Umbilical cord (tissue), 1 donor: ENCODE measurements at regions not wholly inside any gene's neighbourhood (a gene's known extent, or its start where the extent isn't known, plus 50 kb on each side); places are given as distances from the start of the nearest gene placed in this dataset.

Experiments used
- DNase-seq: peaks from one replicate; pipeline ENCODE4 v3.0.0-alpha.2; 2015; ENCODE audit warnings: low spot score

- no peak for DNase-seq
Measured at GRCh38 chr1:5599541-5599940, 392.7 kb downstream of the NPHP4 start.

- no peak for DNase-seq
Measured at GRCh38 chr1:5598824-5599395, 393.3 kb downstream of the NPHP4 start.

DNA sequence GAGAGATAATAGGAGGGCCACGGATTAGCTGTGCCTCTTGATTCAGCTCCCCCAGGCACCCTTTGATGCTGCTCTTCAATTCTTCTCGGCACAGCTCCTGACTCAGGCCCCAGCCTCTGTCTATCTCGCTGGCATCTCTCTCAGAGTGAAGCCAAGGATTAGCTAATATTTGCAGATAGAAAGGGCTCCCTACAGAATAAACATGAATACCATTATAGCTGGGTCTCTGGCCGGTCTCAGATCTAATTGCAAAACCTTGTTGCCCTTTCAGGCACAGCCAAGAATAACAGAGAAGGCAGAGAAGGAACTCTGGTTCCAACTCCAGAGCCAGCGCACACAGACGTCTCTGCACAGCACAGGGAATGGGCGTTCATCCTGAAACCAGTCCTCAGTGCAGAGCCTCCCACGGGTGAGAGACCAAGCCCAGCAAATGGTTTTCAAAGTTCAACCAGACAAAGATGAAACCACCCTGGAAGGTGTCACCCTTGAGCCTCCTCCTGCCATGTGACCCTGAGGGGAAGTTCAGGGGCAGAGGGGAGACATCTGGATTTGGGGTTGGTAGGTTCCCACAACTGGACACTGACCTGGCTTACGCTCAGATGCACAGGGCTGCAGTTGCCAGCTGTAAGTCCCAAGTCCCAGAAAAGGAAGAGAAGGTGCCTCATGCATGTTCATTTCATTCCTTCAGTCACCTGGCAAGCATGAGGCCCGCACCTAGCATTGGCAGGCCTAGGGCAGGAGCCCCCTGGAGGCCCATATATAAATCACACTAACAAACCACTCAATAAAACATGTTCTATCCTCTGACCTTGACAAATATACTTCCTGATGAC is 394.0 kb downstream of the NPHP4 start:
- DNase-seq = peak; percentile 36

DNA sequence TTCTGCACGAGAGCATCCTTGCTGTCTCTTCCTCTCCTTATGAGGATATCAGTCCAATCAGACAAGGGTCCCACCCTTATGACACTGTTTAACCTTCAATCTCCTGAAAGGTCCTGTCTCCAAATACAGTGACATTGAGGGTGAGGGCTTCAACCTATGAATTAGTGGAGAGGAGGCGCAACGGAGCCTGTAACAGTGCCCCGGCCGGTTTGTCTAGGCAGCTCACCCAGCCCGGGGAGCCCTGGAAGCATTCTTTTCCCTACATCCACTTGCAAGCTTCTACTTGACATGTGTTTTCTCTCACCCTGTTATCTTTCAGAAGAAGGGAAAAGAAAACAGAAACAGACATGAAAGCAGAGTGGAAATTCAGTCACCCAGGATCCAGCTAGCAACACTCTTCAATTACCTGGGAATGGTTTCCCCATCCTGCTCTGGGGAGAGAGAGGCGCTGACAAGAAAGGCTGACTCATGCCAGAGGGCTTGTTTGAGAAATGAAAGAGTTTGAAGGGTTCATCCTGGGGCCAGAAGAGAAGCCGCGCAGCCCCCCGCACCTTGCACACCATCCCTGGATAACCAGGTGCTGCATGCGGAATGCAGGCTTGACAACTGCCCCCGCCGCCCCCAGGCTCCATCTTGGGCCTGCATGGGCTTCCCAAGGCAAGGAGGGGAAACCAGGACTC is 394.9 kb downstream of the NPHP4 start:
- peak; percentile 66 for DNase-seq

DNA sequence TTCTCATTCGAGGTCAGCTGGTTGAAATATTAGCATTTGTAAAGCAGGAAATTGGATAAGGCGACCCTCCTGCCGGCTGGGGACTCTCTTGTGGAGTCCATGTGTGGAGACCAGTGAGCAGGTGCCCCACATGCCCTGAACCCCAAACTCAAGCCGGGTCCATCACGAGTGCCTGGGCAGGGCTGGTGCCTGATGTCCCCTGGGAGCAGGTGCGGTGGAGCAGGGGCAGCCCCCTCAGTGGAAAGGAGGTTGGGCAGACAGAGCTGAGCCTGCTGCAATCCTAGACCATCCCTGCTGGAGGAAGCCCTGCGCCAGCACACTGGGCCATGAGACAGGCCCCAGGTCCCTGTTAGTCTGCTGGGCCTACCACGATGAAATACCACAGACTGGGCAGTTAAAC is 395.6 kb downstream of the NPHP4 start:
- no peak for DNase-seq

- DNase-seq = no peak
Measured at GRCh38 chr1:5595531-5596170, 396.6 kb downstream of the NPHP4 start.

- no peak for DNase-seq
Measured at GRCh38 chr1:5594056-5594956, 397.9 kb downstream of the NPHP4 start.

GRCh38 chr1:5590717-5591116 is 401.5 kb downstream of the NPHP4 start:
- no peak for DNase-seq

DNA sequence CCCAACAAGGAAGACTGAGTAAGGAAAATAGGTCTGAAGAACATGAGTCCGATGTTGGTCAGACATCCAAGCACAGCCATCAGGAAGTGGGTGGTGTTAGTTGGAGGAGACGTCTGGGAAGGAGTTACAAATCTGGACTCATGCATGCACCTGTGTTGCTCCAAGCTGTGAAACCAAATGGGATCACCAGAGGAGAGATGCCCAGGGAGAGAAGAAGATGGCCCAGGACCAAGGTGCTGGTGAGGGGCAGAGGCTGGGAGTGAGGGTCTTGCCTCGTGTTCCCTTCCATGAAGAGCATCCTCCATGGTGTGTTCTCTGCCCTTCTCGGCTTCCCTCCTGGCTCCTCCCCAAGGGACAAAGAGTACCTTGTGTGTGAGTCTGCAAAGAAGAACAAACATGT is 405.6 kb downstream of the NPHP4 start:
- DNase-seq = no peak

DNA sequence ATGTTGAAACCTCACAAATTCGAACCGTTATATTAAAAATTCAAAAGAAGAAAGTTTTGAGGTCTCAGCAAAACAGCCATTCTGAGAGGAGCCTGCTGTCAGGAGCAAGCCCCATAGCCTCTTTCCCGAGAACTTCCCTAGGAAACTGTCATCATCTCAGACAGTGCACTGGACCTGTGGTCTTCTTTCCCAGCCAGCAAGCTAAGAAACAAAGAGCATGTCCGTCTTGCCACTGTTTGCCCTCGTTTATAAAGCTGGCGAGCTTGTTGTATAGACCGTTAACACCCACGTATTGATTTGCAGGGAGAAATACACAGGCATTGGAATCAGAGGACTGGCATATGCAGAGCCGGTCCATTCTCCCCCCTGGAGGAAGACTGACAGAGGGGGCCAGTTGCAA is 407.0 kb downstream of the NPHP4 start:
- DNase-seq = no peak

GRCh38 chr1:5580926-5581325 is 411.3 kb downstream of the NPHP4 start:
- no peak for DNase-seq

- DNase-seq = no peak
Measured at GRCh38 chr1:5579966-5580365, 412.3 kb downstream of the NPHP4 start.

GRCh38 chr1:5578690-5579089 is 413.5 kb downstream of the NPHP4 start:
- DNase-seq = no peak

DNA sequence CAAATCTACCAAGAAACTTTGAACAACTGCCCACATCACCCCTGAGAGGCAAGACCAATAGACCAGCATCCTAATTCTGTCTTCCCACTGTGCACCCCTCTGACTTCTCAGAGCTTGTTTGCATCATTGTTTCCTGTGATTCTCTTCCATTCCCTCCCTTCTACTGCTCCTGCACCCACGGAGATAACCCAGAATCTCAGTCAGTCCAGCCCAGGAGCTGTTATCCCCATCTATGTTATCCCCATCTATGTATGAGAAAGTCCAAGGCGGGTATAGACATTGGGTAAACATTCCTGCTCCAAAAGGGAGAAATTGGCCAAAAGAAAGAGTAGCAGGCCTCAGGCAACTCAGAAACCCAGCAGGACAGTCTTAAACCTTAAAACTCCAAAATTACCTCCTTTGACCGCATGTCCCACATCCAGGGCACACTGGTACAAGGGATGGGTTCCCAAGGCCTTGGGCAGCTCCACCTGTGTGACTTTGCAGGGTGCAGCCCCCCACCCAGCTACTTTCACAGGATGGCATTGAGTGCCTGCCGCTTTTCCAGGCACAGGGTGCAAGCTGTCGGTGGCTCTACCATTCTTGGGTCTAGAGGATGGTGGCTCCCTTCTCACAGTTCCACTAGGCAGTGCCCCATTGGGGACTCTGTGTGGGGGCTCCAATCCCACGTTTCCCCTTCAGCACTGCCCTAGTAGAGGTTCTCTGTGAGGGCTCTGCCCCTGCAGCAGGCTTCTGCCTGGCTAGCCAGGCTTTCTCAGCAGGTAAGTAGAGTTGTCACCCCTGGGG is 414.8 kb downstream of the NPHP4 start:
- DNase-seq = no peak

- DNase-seq = no peak
Measured at GRCh38 chr1:5576673-5577065, 415.6 kb downstream of the NPHP4 start.

- DNase-seq = no peak
Measured at GRCh38 chr1:5576011-5576672, 416.1 kb downstream of the NPHP4 start.

DNA sequence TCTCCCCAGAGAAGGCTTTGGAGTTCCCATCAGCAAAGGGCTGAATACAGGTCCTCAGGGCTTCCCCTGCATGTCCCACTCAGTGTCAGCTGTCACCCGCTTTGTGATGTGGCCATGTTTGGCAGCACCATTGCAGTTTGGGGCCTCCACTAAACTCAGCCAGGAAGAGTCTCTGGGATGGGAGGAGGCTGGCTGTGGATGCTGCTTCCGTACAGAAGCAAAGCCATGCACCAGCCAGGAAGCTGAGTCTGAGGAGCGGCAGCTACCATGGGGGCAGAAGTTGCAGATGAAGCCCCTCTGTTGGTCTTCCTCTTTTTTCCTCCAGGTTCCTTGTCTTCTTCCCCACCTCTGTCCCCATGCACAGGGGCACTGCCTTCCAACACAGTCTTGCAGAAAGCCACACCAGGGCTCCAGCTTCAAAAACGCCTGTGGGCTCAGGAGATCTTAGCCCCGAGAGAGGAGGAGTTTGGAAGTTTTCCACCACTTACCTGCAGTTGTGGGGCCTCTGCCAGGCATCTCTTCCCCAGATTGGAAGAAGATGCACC is 416.8 kb downstream of the NPHP4 start:
- DNase-seq = no peak

DNA sequence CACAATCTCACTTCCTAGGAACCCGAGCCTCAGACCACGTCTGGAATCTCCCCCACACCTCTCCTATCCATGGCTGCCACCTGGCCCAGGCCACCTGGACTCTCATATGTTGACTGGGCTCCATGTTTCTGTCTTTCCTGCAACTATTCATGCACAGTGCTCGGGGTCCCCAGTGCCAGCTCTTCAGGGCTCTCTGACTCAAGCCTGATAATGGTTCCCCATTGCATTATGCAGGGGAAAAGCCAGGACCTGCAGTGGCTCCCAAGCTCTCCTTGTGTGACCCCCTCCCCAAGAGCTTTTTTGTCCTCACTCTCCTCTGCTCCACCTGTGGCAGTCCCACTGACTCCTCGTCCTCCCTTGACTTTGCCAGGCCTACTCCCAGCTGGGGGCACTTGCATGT is 417.6 kb downstream of the NPHP4 start:
- no peak for DNase-seq

GRCh38 chr1:5572794-5573193 is 419.4 kb downstream of the NPHP4 start:
- no peak for DNase-seq
